Neural cell (in vitro differentiated cells): ENCODE measurements at regions not wholly inside any gene's neighbourhood (a gene's known extent, or its start where the extent isn't known, plus 50 kb on each side); places are given as distances from the start of the nearest gene placed in this dataset.

ENCODE experiments used
- H2AFZ ChIP-seq: fragments of 200-600, 300-800 bp; sonication (generic), shearing (Covaris generic); 2 replicates; pipeline ENCODE4 v1.6.0; 2014; ENCODE audit warnings: low read depth, mild to moderate bottlenecking, antibody characterized with exemption, low read length, moderate library complexity
- H3F3A ChIP-seq: fragments of 200-600 bp; shearing (Covaris generic); 2 replicates; pipeline ENCODE4 v1.6.1; 2016; ENCODE audit warnings: mild to moderate bottlenecking, moderate library complexity, mixed read lengths, antibody characterized with exemption, low read length; ENCODE audit not compliant: insufficient read depth, poor library complexity, severe bottlenecking
- H3K27ac ChIP-seq: fragments of 200-600, 300-800 bp; sonication (generic), shearing (Covaris generic); 2 replicates; pipeline ENCODE4 v1.5.1; 2014; ENCODE audit warnings: mild to moderate bottlenecking, low read length, moderate library complexity
- H3K27me3 ChIP-seq: fragments of 300-800, 200-600 bp; sonication (generic), shearing (Covaris generic); 2 replicates; pipeline ENCODE4 v1.6.0; 2014; ENCODE audit warnings: mild to moderate bottlenecking, low read depth, low read length, moderate library complexity; ENCODE audit not compliant: insufficient read depth
- H3K36me3 ChIP-seq: fragments of 300-800, 200-600 bp; sonication (generic), shearing (Covaris generic); 2 replicates; pipeline ENCODE4 v1.5.1; 2014; ENCODE audit warnings: mild to moderate bottlenecking, antibody characterized with exemption, low read length, moderate library complexity; ENCODE audit not compliant: insufficient read depth
- H3K4me2 ChIP-seq: fragments of 300-800, 200-600 bp; sonication (generic), shearing (Covaris generic); 2 replicates; pipeline ENCODE4 v1.6.0; 2014; ENCODE audit warnings: mild to moderate bottlenecking, low read length
- H3K4me3 ChIP-seq: fragments of 300-800, 200-600 bp; sonication (generic), shearing (Covaris generic); 2 replicates; pipeline ENCODE4 v1.5.1; 2014; ENCODE audit warnings: mild to moderate bottlenecking, low read length, moderate library complexity
- H3K79me2 ChIP-seq: fragments of 200-600 bp; shearing (Covaris generic); replicated peaks from 2 replicates; pipeline ENCODE4 v1.6.0; 2014; ENCODE audit warnings: mild to moderate bottlenecking, low read length, moderate library complexity; ENCODE audit not compliant: insufficient read depth
- H3K9ac ChIP-seq: fragments of 300-800, 200-600 bp; sonication (generic), shearing (Covaris generic); 2 replicates; pipeline ENCODE4 v1.6.1; 2016; ENCODE audit warnings: mild to moderate bottlenecking, low read length, mixed read lengths
- H3K9me2 ChIP-seq: fragments of 200-600 bp; shearing (Covaris generic); 2 replicates; pipeline ENCODE4 v1.6.1; 2016; ENCODE audit warnings: mild to moderate bottlenecking, low read length, mixed read lengths; ENCODE audit not compliant: insufficient read depth
- H3K9me3 ChIP-seq: fragments of 200-600, 300-800 bp; sonication (generic), shearing (Covaris generic); 2 replicates; pipeline ENCODE4 v1.6.1; 2016; ENCODE audit warnings: mild to moderate bottlenecking, mixed run types, low read length, moderate library complexity, mixed read lengths
- H4K20me1 ChIP-seq: fragments of 200-600 bp; shearing (Covaris generic); 2 replicates; pipeline ENCODE4 v1.6.1; 2016; ENCODE audit warnings: mild to moderate bottlenecking, mixed run types; ENCODE audit not compliant: insufficient read depth
- CTCF ChIP-seq: fragments of 450-650 bp; IDR thresholded peaks from 2 replicates; pipeline ENCODE4 v1.5.1; 2014; ENCODE audit warnings: antibody characterized with exemption, mild to moderate bottlenecking, moderate library complexity; ENCODE audit not compliant: poor library complexity, severe bottlenecking
- EP300 ChIP-seq: fragments of 450-650 bp; conservative IDR thresholded peaks from 2 replicates; pipeline ENCODE4 v1.6.1; 2014; ENCODE audit warnings: antibody characterized with exemption, mild to moderate bottlenecking, moderate library complexity; ENCODE audit not compliant: poor library complexity, severe bottlenecking
- EZH2 ChIP-seq: fragments of 200-600, 300-800 bp; shearing (Covaris generic), sonication (generic); IDR thresholded peaks from 2 replicates; pipeline ENCODE4 v1.6.1; 2014; ENCODE audit warnings: antibody characterized with exemption, low read length, borderline replicate concordance, mild to moderate bottlenecking; ENCODE audit not compliant: insufficient read depth, poor library complexity, severe bottlenecking
- MXI1 ChIP-seq: fragments of 450-650 bp; conservative IDR thresholded peaks from 2 replicates; pipeline ENCODE4 v1.6.1; 2014; ENCODE audit warnings: antibody characterized with exemption, mild to moderate bottlenecking; ENCODE audit not compliant: poor library complexity, severe bottlenecking
- POLR2AphosphoS5 ChIP-seq: IDR thresholded peaks from 2 replicates; pipeline ENCODE4 v1.6.1; 2012
- RAD21 ChIP-seq: fragments of 450-650 bp; conservative IDR thresholded peaks from 2 replicates; pipeline ENCODE4 v1.6.1; 2014; ENCODE audit warnings: antibody characterized with exemption, mild to moderate bottlenecking, moderate library complexity
- REST ChIP-seq: IDR thresholded peaks from 2 replicates; pipeline ENCODE4 v1.6.1; 2012; ENCODE audit warnings: borderline replicate concordance
- SMC3 ChIP-seq: fragments of 450-650 bp; conservative IDR thresholded peaks from 2 replicates; pipeline ENCODE4 v1.6.1; 2014; ENCODE audit warnings: antibody characterized with exemption, mild to moderate bottlenecking, moderate library complexity; ENCODE audit not compliant: poor library complexity
- TAF1 ChIP-seq: IDR thresholded peaks from 2 replicates; pipeline ENCODE4 v1.6.1; 2012; ENCODE audit warnings: low read depth

- Histone ChIP-seq H3K79me2 (no peaks in the 10 kb centered on the region), H3K9me2 (no peaks in the 10 kb centered on the region), H3K36me3 (no peaks in the 10 kb centered on the region), H2AFZ (no peak overlapping the region), H3K4me3 (no peak overlapping the region), H4K20me1 (no peaks in the 10 kb centered on the region), H3K27me3 (no peaks in the 10 kb centered on the region), H3K9me3 (no peaks in the 10 kb centered on the region), H3K9ac (no peak overlapping the region), H3K27ac (no peak overlapping the region), H3K4me2 (no peak overlapping the region), H3F3A (no peaks in the 10 kb centered on the region)
- TF ChIP-seq TAF1 (no peak), MXI1 (no peak), RAD21 (no peak), POLR2AphosphoS5 (no peak), REST (no peak), CTCF (no peak), EZH2 (no peak), EP300 (no peak), SMC3 (no peak)
Measured at GRCh38 chr10:10745291-10745690, 272.4 kb upstream of the CELF2 start.

- Histone ChIP-seq H3F3A (no peaks in the 10 kb centered on the region), H3K9me3 (no peaks in the 10 kb centered on the region), H2AFZ (no peak overlapping the region), H3K9ac (no peak overlapping the region), H3K4me2 (no peak overlapping the region), H3K79me2 (no peaks in the 10 kb centered on the region), H3K27me3 (no peaks in the 10 kb centered on the region), H3K4me3 (no peak overlapping the region), H3K36me3 (no peaks in the 10 kb centered on the region), H4K20me1 (no peaks in the 10 kb centered on the region), H3K9me2 (no peaks in the 10 kb centered on the region), H3K27ac (no peak overlapping the region)
- TF ChIP-seq MXI1 (no peak), EZH2 (no peak), RAD21 (no peak), SMC3 (no peak), TAF1 (no peak), POLR2AphosphoS5 (no peak), EP300 (no peak), CTCF (no peak), REST (no peak)
Measured at GRCh38 chr10:10755490-10755889, 262.2 kb upstream of the CELF2 start.
